HS-27A (cell line): ENCODE measurements at regions not wholly inside any gene's neighbourhood (a gene's known extent, or its start where the extent isn't known, plus 50 kb on each side); places are given as distances from the start of the nearest gene placed in this dataset.

Experiments
- DNase-seq: peaks from one replicate; pipeline ENCODE4 v3.0.0-alpha.2; 2012; ENCODE audit warnings: low read depth, missing footprints

- DNase-seq: no peak
Measured at GRCh38 chr11:116294630-116295029, 478.2 kb downstream of the BUD13 start.

- no peak for DNase-seq
Measured at GRCh38 chr11:116287866-116288265, 484.9 kb downstream of the BUD13 start.

GRCh38 chr11:116285026-116285425, 487.8 kb downstream of the BUD13 start:
- DNase-seq: no peak

GRCh38 chr11:116283300-116283699, 489.5 kb downstream of the BUD13 start:
- no peak for DNase-seq

- DNase-seq: no peak
Measured at GRCh38 chr11:116282481-116282880, 490.3 kb downstream of the BUD13 start.

- no peak for DNase-seq
Measured at GRCh38 chr11:116281173-116282160, 491.3 kb downstream of the BUD13 start.

- no peak for DNase-seq
Measured at GRCh38 chr11:116279511-116279910, 493.3 kb downstream of the BUD13 start.

GRCh38 chr11:116278076-116278475, 494.7 kb downstream of the BUD13 start:
- DNase-seq: no peak

- DNase-seq: no peak
Measured at GRCh38 chr11:116276051-116277044, 496.4 kb downstream of the BUD13 start.

GRCh38 chr11:116275635-116276034, 497.2 kb downstream of the BUD13 start:
- no peak for DNase-seq

- DNase-seq: no peak
Measured at GRCh38 chr11:116274521-116274920, 498.3 kb downstream of the BUD13 start.

- no peak for DNase-seq
Measured at GRCh38 chr11:116272181-116272789, 500.5 kb downstream of the BUD13 start.

GRCh38 chr11:116271479-116271878, 501.3 kb downstream of the BUD13 start:
- DNase-seq: no peak

GRCh38 chr11:116267146-116267545, 505.6 kb downstream of the BUD13 start:
- DNase-seq: no peak

GRCh38 chr11:116263770-116264169, 509.0 kb downstream of the BUD13 start:
- DNase-seq: no peak

GRCh38 chr11:116263019-116263418, 509.8 kb downstream of the BUD13 start:
- no peak for DNase-seq

- DNase-seq: no peak
Measured at GRCh38 chr11:116262370-116262769, 510.4 kb downstream of the BUD13 start.

- DNase-seq: no peak
Measured at GRCh38 chr11:116261606-116262005, 511.2 kb downstream of the BUD13 start.

GRCh38 chr11:116258821-116259220, 514.0 kb downstream of the BUD13 start:
- DNase-seq: no peak

- DNase-seq: no peak
Measured at GRCh38 chr11:116257883-116258282, 514.9 kb downstream of the BUD13 start.

- DNase-seq: no peak
Measured at GRCh38 chr11:116257092-116257491, 515.7 kb downstream of the BUD13 start.

GRCh38 chr11:116256215-116256614, 516.6 kb downstream of the BUD13 start:
- no peak for DNase-seq
